Astrocyte of the spinal cord (primary cell): ENCODE measurements at regions not wholly inside any gene's neighbourhood (a gene's known extent, or its start where the extent isn't known, plus 50 kb on each side); places are given as distances from the start of the nearest gene placed in this dataset.
"Not testable (repeated sequence)": the region's sequence is repeated elsewhere in the genome, so short reads cannot be mapped to it uniquely, and the experiment has no call there.

ENCODE experiments used
- DNase-seq: peaks from one replicate; pipeline ENCODE4 v3.0.0; 2011; ENCODE audit warnings: low read depth, low spot score
- H3K4me3 ChIP-seq: 2 replicates; pipeline ENCODE4 v1.5.1; 2011; ENCODE audit warnings: low read depth, mild to moderate bottlenecking, low read length, moderate library complexity
- CTCF ChIP-seq: IDR thresholded peaks from 2 replicates; pipeline ENCODE4 v1.5.1; 2012; ENCODE audit warnings: low read depth, mild to moderate bottlenecking, low read length, inconsistent platforms
- in situ Hi-C: cut with HindIII; loops from 2 replicates; pipeline ENCODE4 v1.10.0; 2017; ENCODE audit warnings: low sequenced_read_pairs

- no peak for TF ChIP-seq CTCF
- no peak overlapping the region for H3K4me3 ChIP-seq
- in situ Hi-C loops = no loop called here
- no peak for DNase-seq
Measured at GRCh38 chr3:71984843-71985613, 200.1 kb upstream of the PROK2 start.

- no peak for DNase-seq
- no peak for TF ChIP-seq CTCF
- no peak overlapping the region for H3K4me3 ChIP-seq
- in situ Hi-C loops = no loop called here
Measured at GRCh38 chr3:71983694-71984093, 198.7 kb upstream of the PROK2 start.

- DNase-seq = peak; percentile 78
- in situ Hi-C loops = not testable (repeated sequence)
Measured at GRCh38 chr3:71982506-71983258, 197.7 kb upstream of the PROK2 start.

GRCh38 chr3:71979175-71979574 lies 194.2 kb upstream of the PROK2 start:
- no peak for TF ChIP-seq CTCF
- no peak overlapping the region for H3K4me3 ChIP-seq
- DNase-seq = no peak
- in situ Hi-C loops = no loop called here

More at GRCh38 chr3:71982506-71983258, 197.7 kb upstream of the PROK2 start:
- not testable (repeated sequence) for H3K4me3 ChIP-seq

- H3K4me3 ChIP-seq = no peak overlapping the region
- no peak for TF ChIP-seq CTCF
- in situ Hi-C loops = no loop called here
- DNase-seq = no peak
Measured at GRCh38 chr3:71978150-71978721, 193.3 kb upstream of the PROK2 start.

GRCh38 chr3:71977525-71977924 lies 192.6 kb upstream of the PROK2 start:
- TF ChIP-seq CTCF = no peak
- in situ Hi-C loops = no loop called here
- no peak for DNase-seq
- H3K4me3 ChIP-seq = no peak overlapping the region

GRCh38 chr3:71975573-71975972 lies 190.6 kb upstream of the PROK2 start:
- in situ Hi-C loops = no loop called here
- DNase-seq = no peak
- no peak overlapping the region for H3K4me3 ChIP-seq
- TF ChIP-seq CTCF = no peak
